Transverse colon (tissue), 4 donors: ENCODE measurements at regions not wholly inside any gene's neighbourhood (a gene's known extent, or its start where the extent isn't known, plus 50 kb on each side); places are given as distances from the start of the nearest gene placed in this dataset.

Experiments
- CTCF ChIP-seq, 5 experiments: fragments of 200-600 bp in 3 of 5; fragments of 450-650 bp in 2 of 5; sonication (generic) in 3 of 5; IDR thresholded peaks; 1 replicate in 2 of 5; 2 replicates in 3 of 5; pipeline ENCODE4 v1.5.1; 2016 to 2017; ENCODE audit warnings: antibody characterized with exemption in 5 of 5, inconsistent platforms in 3 of 5, mild to moderate bottlenecking in 2 of 5, moderate library complexity in 1 of 5
- POLR2AphosphoS5 ChIP-seq, 3 donors: sonication (generic); formaldehyde crosslinking; IDR thresholded peaks; one replicate each; pipeline ENCODE4 v1.6.1; 2016; ENCODE audit warnings: antibody characterized with exemption in 3 of 3

- TF ChIP-seq CTCF (IDR thresholded peaks at IDR 0.05) (no peak), POLR2AphosphoS5 (IDR thresholded peaks at IDR 0.05) (peak in 2 of 3 donors; percentile 12 to 14)
Measured at GRCh38 chr2:66840321-66841002, 405.5 kb downstream of the MEIS1 start.
